ENCODE measurements at regions not wholly inside any gene's neighbourhood (a gene's known extent, or its start where the extent isn't known, plus 50 kb on each side); places are given as distances from the start of the nearest gene placed in this dataset.

DNA sequence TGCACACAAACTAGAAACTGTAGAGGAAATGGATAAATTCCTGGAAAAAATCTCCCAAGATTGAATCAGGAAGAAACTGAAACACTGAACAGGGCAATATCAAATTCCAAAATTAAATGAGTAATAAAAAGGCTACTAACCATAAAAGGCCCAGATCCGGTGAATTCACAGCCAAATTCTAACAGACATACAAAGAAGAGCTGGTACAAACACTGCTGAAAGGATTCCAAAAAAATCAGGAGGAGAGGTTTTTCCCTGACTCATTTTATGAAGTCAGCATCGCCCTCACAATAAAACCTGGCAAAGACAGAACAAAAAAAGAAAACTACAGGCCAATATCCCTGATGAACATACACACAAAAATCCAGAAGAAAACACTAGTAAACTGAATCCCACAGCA lies 462.4 kb upstream of the THBS1 start:
- Mint-ChIP-seq H3K36me3 (ENCODE audit: insufficient read depth, unreplicated experiment) (no peaks in the 10 kb centered on the region), H3K4me3 (ENCODE audit: unreplicated experiment) (no peak overlapping the region), H3K4me1 (ENCODE audit: low read depth, unreplicated experiment) (no peaks in the 10 kb centered on the region), H3K9me3 (ENCODE audit: unreplicated experiment) (peaks cover 14% of the 10 kb centered on the region), H3K27ac (ENCODE audit: unreplicated experiment) (no peak overlapping the region), H3K27me3 (ENCODE audit: insufficient read depth, unreplicated experiment) (no peaks in the 10 kb centered on the region)
- ChIA-PET CTCF (no interaction called here), POLR2A (no interaction called here)
- TF ChIP-seq, protein P1, sequence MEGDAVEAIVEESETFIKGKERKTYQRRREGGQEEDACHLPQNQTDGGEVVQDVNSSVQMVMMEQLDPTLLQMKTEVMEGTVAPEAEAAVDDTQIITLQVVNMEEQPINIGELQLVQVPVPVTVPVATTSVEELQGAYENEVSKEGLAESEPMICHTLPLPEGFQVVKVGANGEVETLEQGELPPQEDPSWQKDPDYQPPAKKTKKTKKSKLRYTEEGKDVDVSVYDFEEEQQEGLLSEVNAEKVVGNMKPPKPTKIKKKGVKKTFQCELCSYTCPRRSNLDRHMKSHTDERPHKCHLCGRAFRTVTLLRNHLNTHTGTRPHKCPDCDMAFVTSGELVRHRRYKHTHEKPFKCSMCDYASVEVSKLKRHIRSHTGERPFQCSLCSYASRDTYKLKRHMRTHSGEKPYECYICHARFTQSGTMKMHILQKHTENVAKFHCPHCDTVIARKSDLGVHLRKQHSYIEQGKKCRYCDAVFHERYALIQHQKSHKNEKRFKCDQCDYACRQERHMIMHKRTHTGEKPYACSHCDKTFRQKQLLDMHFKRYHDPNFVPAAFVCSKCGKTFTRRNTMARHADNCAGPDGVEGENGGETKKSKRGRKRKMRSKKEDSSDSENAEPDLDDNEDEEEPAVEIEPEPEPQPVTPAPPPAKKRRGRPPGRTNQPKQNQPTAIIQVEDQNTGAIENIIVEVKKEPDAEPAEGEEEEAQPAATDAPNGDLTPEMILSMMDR (IDR thresholded peaks at IDR 0.05; ENCODE audit: insufficient read depth in 1 of 2, low read depth in 1 of 2, low read length in 1 of 2, severe bottlenecking in 1 of 2, unreplicated experiment in 1 of 2): no peak
- intact Hi-C loops (cut with micrococcal nuclease; ENCODE audit: unreplicated experiment): no loop called here
- DNase-seq: no peak
- H3K36me3 ChIP-seq (ENCODE audit: control insufficient read depth, insufficient read depth, low read length): no peaks in the 10 kb centered on the region
- no peaks in the 10 kb centered on the region for H3K27me3 ChIP-seq (replicated peaks; ENCODE audit: control insufficient read depth, insufficient read depth, low read length)
- BruUV-seq (replicated peaks): no TSS peak
- H3K4me3 ChIP-seq (ENCODE audit: low read depth, low read length): no peak overlapping the region
- no peaks in the 10 kb centered on the region for H3K4me1 ChIP-seq
- peaks cover 11% of the 10 kb centered on the region for H3K9me3 ChIP-seq

DNA sequence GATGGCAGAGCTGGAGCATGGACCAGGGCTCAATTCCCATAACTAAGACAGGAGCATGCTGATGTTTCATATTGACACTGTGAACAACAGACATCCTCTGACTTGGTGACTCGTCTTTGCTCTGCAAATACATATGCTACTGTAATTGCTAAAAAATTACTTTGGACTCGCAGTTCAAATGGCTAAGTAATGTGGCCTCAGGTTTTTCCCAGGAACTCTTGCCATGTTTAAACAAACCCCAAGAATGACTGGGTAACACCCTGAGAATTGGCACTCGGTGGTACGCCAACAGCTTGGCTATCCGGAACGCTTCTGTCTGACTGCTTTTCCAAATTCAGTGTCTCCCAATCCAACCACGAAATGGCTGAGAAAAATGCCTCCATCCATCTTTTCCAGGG lies 456.7 kb upstream of the THBS1 start:
- no peaks in the 10 kb centered on the region for H3K9me3 Mint-ChIP-seq (ENCODE audit: unreplicated experiment)
- Histone ChIP-seq H3K27me3 (replicated peaks; ENCODE audit: control insufficient read depth, insufficient read depth, low read length) (no peaks in the 10 kb centered on the region), H3K4me1 (peaks cover 29% of the 10 kb centered on the region), H3K9me3 (no peaks in the 10 kb centered on the region), H3K36me3 (ENCODE audit: control insufficient read depth, insufficient read depth, low read length) (no peaks in the 10 kb centered on the region), H3K4me3 (ENCODE audit: low read depth, low read length) (no peak overlapping the region)
- intact Hi-C loops (cut with micrococcal nuclease; ENCODE audit: unreplicated experiment): no loop called here
- TF ChIP-seq, protein P1 (IDR thresholded peaks at IDR 0.05; ENCODE audit: insufficient read depth in 1 of 2, low read depth in 1 of 2, low read length in 1 of 2, severe bottlenecking in 1 of 2, unreplicated experiment in 1 of 2): no peak
- BruUV-seq (replicated peaks): no TSS peak
- H3K4me1 Mint-ChIP-seq (ENCODE audit: low read depth, unreplicated experiment): peaks cover 18% of the 10 kb centered on the region
- ChIA-PET CTCF (no interaction called here), POLR2A (no interaction called here)
- no peak overlapping the region for H3K4me3 Mint-ChIP-seq (ENCODE audit: unreplicated experiment)
- DNase-seq: no peak
- H3K27ac Mint-ChIP-seq (ENCODE audit: unreplicated experiment): peak overlapping the region; percentile 41
- no peaks in the 10 kb centered on the region for H3K27me3 Mint-ChIP-seq (ENCODE audit: insufficient read depth, unreplicated experiment)
- H3K36me3 Mint-ChIP-seq (ENCODE audit: insufficient read depth, unreplicated experiment): no peaks in the 10 kb centered on the region

DNA sequence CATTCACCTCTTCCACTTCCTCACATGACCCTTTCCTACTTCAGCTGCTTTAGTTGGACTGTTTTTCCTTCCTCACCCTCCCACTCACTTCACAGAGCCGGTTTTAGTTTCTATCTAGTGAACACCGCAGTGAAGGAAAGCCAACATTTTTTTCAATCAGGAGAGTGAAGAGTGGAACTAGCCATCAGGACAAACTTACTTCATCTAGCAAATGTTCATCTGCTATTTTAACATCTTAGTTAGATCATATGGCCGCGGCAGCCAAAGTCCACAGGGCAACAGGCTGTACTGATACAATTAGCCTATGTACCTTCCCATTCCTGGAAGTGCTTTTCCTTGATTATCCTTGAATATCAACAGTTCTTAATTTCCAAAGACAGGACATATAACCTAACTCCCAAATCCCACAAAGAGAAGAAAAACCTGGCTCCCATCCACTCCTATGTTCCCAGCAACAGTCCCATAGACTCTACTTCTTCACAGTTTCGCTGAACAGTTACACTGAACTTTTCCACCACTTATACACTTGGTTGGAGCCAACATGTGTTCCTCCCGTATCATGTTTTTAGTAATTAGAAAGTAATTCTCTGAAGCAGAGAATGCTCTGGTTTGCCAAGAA lies 456.2 kb upstream of the THBS1 start:
- H3K4me1 Mint-ChIP-seq (ENCODE audit: low read depth, unreplicated experiment): peaks cover 18% of the 10 kb centered on the region
- no peak for DNase-seq
- no peaks in the 10 kb centered on the region for H3K9me3 ChIP-seq
- BruUV-seq (replicated peaks): no TSS peak
- H3K9me3 Mint-ChIP-seq (ENCODE audit: unreplicated experiment): no peaks in the 10 kb centered on the region
- H3K36me3 ChIP-seq (ENCODE audit: control insufficient read depth, insufficient read depth, low read length): no peaks in the 10 kb centered on the region
- CTCF ChIA-PET: no interaction called here
- H3K27ac Mint-ChIP-seq (ENCODE audit: unreplicated experiment): peak overlapping the region; percentile 41
- TF ChIP-seq, protein P1 (IDR thresholded peaks at IDR 0.05; ENCODE audit: insufficient read depth in 1 of 2, low read depth in 1 of 2, low read length in 1 of 2, severe bottlenecking in 1 of 2, unreplicated experiment in 1 of 2): no peak
- peaks cover 34% of the 10 kb centered on the region for H3K4me1 ChIP-seq
- H3K27me3 Mint-ChIP-seq (ENCODE audit: insufficient read depth, unreplicated experiment): no peaks in the 10 kb centered on the region
- H3K27me3 ChIP-seq (replicated peaks; ENCODE audit: control insufficient read depth, insufficient read depth, low read length): no peaks in the 10 kb centered on the region
- intact Hi-C loops (cut with micrococcal nuclease; ENCODE audit: unreplicated experiment): loop anchor here (5.0 kb wide), 1 partner anchor 148 kb away; no protein-coding TSS in a partner anchor
- POLR2A ChIA-PET: no interaction called here
- no peak overlapping the region for H3K4me3 Mint-ChIP-seq (ENCODE audit: unreplicated experiment)
- H3K36me3 Mint-ChIP-seq (ENCODE audit: insufficient read depth, unreplicated experiment): no peaks in the 10 kb centered on the region
- H3K4me3 ChIP-seq (ENCODE audit: low read depth, low read length): no peak overlapping the region

Data from Caco-2 (cell line).